HEK293 (cell line): ENCODE measurements at regions not wholly inside any gene's neighbourhood (a gene's known extent, or its start where the extent isn't known, plus 50 kb on each side); places are given as distances from the start of the nearest gene placed in this dataset.

Source experiments
- CTCF ChIP-seq: fragments of 450-650 bp; formaldehyde crosslinking; IDR thresholded peaks from 2 replicates; pipeline ENCODE4 v1.5.1; 2016; ENCODE audit warnings: missing biosample characterization, missing genetic modification characterization
- ZNF664 ChIP-seq: fragments of 450-650 bp; formaldehyde crosslinking; IDR thresholded peaks from 2 replicates; pipeline ENCODE4 v1.5.1; 2016; ENCODE audit warnings: missing biosample characterization, missing genetic modification characterization
- ZNF701 ChIP-seq: fragments of 450-650 bp; formaldehyde crosslinking; IDR thresholded peaks from 2 replicates; pipeline ENCODE4 v1.5.1; 2016; ENCODE audit warnings: missing biosample characterization, missing genetic modification characterization

- no peak for TF ChIP-seq CTCF
- no peak for TF ChIP-seq ZNF701 (tag by site-specific recombination)
- TF ChIP-seq ZNF664 (tag by site-specific recombination) = no peak
Observed at GRCh38 chr3:178067721-178068120, 468.5 kb upstream of the KCNMB2 start.
